Keratinocyte (primary cell): ENCODE measurements at regions not wholly inside any gene's neighbourhood (a gene's known extent, or its start where the extent isn't known, plus 50 kb on each side); places are given as distances from the start of the nearest gene placed in this dataset.

ENCODE experiments used
- CTCF ChIP-seq, 3 experiments: IDR thresholded peaks in 1 of 3; conservative IDR thresholded peaks in 1 of 3; optimal IDR thresholded peaks in 1 of 3; 2 replicates in 2 of 3; 3 replicates in 1 of 3; pipeline versions ENCODE3 to v1.5.1; 2011; ENCODE audit warnings: low read length in 3 of 3, mild to moderate bottlenecking in 3 of 3, moderate library complexity in 2 of 3, control low read depth in 1 of 3, inconsistent platforms in 1 of 3; ENCODE audit not compliant: insufficient read depth in 2 of 3; ENCODE audit errors: extremely low read depth in 1 of 3
- EZH2 ChIP-seq: IDR thresholded peaks from one replicate; pipeline ENCODE4 v1.6.1; 2012; ENCODE audit warnings: inconsistent platforms, mild to moderate bottlenecking, low read length, moderate library complexity

DNA sequence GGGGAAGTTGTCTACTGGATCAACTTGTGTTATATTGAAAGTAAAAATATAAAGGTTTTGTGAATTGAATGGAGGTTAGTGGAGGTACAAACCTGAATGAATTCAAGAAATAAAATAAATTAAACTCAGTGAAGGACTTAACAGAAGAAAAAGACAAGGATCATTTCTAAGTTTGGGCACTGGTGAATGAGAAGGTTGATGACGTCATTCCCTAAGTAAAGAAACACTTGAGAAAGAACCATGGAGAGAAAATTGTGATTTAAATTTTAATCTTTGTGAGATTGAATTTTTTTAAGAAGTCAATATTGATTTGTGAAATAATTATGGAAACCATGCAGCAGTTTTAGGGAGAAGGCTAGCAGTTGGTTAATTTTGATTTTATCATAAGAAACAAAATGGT is 900.3 kb upstream of the TYRP1 start:
- TF ChIP-seq CTCF (optimal IDR thresholded peaks at IDR 0.05 in 1 of 3, IDR thresholded peaks at IDR 0.05 in 1 of 3, conservative IDR thresholded peaks at IDR 0.05 in 1 of 3; ENCODE audit: extremely low read depth in 1 of 3, insufficient read depth in 2 of 3, low read length in 3 of 3) (no peak), EZH2 (no peak)
